DMS 273 (cell line): ENCODE measurements at regions not wholly inside any gene's neighbourhood (a gene's known extent, or its start where the extent isn't known, plus 50 kb on each side); places are given as distances from the start of the nearest gene placed in this dataset.
"Not testable (repeated sequence)": the region's sequence is repeated elsewhere in the genome, so short reads cannot be mapped to it uniquely, and the experiment has no call there.

ENCODE experiments used
- DNase-seq: peaks from one replicate; lab custom pipeline; 2025; ENCODE audit not compliant: unreplicated experiment; lab: John Stamatoyannopoulos, UW

DNA sequence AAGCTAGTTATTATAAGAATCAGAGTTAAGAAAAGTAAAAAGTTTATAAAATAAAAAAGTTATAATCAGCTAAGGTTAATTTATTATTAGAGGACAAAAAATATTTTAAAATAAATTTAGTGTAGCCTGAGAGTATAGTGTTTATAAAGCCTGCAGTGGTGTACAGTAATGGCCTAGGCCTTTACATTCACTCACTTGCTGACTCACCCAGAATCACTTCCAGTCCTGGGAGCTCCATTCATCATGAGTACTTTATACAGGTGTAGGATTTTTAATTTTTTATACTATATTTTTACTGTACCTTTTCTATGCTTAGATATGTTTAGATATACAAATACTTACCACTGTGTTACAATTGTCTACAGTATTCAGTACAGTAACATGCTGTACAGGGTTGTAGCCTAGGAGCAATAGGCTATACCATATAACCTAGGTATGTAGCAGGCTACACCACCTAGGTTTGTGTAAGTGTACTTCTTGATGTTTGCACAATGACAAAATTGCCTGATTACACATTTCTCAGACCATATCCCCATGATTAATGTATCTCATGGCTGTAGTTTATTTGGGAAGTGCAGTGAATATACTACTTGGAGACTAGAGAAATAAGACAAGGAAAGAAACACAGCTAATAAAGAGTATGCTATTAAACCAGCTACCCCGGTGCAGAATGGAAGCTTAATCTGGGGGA lies 101.9 kb upstream of the GALNT15 start:
- no peak for DNase-seq

DNA sequence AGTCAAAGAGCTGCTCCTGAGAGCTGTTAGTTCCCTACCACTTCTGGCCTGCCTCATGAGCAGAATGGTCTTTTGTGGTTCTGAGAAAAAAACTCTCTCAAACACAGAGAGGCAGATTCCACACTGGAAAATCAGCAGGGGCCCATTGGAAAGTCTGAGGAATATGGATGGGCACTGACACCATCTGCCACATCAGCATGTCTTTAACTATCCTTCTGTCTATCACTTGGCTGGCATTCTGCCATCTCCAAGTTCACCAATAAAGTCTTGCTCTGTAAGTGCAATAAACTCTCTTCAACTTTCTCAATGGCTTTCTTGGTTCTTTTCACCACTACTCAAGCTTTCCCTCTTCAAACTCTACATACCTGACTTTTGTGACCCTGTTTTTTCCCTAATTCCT lies 101.3 kb upstream of the GALNT15 start:
- peak; percentile 79 for DNase-seq

DNA sequence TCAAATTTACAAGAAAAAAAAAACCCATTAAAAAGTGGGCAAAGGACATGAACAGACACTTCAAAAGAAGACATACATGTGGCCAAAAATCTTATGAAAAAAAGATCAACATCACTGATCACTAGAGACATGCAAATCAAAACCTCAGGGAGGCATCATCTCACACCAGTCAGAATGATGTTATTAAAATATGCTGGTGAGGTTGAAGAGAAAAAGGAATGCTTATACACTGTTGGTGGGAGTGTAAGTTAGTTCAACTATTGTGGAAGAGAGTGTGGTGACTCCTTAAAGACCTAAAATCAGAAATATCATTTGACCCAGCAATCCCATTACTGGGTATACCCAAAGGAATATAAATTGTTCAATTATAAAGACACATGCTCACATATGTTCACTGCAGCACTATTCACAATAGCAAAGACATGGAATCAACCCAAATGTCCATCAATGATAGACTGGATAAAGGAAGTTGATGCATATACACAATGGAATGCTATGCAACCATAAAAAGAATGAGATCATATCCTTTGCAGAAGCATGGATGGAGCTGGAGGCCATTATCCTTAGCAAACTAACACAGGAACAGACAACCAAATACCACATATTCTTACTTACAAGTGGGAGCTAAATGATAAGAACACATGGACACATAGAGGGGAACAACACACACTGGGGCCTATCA lies 100.3 kb upstream of the GALNT15 start:
- DNase-seq, result not testable (repeated sequence)

DNA sequence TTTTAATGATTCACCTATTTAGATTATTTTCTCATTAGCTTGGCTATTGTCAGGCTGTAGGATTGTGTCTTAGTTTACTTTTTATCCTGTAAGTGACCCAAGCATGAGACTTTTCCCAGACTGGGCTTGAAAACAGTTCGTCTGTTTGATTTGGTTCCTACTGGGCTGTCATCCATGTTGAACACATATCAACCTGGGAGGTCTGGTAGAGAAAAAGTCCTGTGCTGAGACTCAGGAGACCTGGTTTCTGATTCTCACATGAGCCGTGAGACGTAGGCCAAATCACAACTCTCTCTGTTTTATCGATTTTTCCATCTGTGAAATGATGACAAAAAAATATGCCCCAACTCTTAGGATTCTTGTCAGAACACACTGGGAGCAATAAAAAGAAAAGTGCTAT lies 98.8 kb upstream of the GALNT15 start:
- DNase-seq, result no peak

DNA sequence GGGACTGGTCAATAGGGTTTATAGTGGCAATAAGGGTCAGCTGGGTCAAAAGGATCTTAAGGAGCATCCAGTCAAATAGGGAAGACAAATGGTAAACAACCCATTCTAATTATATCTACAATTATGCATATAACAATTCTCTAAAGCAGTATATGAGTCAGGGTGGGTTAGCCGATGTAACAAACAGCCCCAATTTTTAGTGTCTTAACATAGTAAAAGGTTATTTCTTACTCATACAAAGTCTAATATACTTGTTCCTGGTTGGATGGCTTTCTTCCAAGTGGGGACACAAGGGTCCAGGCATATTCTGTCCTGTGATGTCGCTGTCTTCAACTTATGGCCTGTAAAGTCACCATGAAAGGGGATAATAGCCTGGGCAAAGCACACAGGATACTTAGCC lies 97.9 kb upstream of the GALNT15 start:
- DNase-seq, result no peak

DNA sequence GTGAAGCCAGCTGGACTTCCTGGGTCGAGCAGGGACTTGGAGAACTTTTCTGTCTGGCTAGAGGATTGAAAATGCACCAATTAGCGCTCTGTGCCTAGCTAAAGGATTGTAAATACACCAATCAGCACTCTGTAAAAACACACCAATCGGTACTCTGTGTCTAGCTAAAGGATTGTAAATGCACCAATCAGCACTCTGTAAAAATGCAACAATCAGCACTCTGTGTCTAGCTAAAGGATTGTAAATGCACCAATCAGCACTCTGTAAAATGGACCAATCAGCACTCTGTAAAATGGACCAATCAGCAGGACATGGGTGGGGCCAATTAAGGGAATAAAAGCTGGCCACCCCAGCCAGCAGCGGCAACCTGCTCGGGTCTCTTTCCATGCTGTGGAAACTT lies 97.3 kb upstream of the GALNT15 start:
- not testable (repeated sequence) for DNase-seq

DNA sequence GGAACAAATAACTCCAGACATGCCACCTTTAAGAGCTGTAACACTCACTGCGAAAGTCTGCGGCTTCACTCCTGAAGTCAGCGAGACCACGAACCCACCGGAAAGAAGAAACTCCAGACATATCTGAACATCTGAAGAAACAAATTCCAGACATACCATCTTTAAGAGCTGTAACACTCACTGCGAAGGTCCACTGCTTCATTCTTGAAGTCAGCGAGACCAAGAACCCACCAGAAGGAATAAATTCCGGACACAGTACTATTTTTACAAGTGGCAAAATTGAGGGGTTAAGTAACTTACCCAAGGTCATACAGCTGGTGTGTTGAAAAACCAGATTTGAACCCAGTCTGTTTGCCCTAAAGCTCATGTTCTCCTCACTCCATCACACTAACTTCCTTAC lies 96.8 kb upstream of the GALNT15 start:
- not testable (repeated sequence) for DNase-seq

DNA sequence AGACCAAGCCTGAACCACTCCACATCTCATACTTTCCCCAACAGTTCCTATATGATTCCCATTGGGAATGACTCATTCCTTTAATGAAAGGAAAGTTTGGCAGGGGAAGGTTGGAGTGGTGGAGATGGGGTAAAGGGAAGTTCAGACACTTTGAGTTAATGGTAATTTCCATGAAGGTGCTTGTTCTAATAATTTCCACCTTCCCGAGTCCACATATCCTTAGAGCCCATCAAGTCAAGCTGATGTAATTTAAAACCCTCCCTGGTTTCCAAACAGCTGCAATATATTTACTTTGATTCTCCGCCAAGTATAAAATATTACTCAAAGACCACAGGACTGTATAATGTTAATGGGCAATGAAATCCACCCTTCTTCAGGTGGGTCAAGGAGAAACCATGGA lies 95.0 kb upstream of the GALNT15 start:
- DNase-seq, result peak; percentile 50

DNA sequence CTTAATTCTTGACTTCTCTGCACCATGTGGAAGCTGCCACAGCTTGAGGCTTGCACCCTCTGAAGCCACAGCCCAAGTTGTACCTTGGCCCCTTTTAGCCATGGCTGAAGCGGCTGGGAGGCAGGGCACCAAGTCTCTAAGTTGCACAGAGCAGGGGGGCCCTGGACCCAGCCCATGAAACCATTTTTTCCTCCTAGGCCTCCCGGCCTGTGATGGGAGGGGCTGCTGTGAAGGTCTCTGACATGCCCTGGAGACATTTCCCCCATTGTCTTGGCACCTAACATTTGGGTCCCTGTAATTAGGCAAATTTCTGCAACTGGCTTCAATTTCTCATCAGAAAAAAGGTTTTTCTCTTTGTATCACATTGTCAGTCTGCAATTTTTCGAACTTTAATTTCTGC lies 92.8 kb upstream of the GALNT15 start:
- no peak for DNase-seq

DNA sequence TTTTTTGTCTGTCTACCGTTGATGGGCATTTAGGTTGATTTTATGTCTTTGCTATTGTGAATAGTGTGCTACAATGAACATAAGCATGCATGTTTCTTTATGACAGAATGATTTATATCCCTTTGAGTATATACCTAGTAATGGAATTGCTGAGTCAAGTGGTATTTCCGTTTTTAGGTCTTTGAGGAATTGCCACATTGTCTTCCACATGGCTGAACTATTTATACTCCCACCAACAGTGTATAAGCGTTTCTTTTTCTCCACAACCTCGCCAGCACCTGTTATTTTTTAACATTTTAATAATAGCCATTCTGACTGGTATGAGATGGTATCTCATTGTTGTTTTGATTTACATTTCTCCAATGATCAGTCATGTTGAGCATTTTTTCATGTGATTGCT lies 89.6 kb upstream of the GALNT15 start:
- no peak for DNase-seq

DNA sequence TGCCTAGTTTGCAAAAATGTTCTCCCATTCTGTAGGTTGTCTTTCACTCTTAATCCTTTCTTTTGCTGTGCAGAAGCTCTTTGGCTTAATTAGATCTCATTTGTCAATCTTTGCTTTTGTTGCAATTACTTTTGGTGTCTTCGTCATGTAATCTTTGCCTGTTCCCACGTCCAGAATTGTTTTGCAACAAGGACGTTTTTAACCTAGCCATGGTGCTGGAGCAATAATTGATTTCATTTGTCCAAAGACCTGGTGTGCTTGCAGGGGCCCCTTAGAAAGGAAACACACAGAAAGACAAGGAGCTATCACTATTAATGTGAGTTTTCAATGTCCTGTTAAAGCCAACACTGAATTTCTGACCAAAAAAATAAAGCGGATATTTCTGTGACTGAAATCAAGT lies 89.1 kb upstream of the GALNT15 start:
- no peak for DNase-seq

DNA sequence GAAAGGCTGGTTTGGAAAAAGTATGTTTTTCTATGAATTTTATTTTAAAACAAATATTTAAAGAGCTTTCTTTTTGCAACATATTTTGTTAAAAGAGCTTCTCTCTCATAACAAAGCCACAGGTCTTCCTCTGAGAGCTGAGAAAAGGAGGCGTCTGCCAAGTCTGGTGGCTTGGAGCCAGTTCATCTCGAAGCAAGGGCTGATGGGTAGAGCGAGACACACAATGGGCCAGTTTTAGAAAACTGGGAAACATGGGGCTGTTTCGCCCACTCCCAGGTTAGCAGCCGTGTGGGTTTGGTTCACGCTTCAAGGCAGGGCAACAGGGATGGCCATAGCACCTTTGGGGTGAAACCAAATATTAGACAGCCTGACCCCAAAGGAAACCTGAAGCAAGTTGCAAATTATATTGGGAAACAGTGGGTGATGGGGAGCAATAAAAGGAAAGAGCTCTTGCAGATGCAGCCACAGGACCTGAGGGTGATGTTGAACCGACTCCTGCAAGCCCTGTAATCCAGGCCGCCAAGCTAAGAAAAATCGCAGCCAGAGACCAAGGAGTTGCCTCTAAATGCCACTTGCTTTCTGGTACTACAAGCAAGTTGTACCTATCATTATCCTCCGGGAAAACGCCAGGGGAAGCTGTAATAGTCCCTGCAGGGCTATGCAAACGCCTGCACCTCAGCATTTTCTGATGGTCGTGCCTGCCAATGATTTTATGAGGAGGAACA lies 88.4 kb upstream of the GALNT15 start:
- no peak for DNase-seq

DNA sequence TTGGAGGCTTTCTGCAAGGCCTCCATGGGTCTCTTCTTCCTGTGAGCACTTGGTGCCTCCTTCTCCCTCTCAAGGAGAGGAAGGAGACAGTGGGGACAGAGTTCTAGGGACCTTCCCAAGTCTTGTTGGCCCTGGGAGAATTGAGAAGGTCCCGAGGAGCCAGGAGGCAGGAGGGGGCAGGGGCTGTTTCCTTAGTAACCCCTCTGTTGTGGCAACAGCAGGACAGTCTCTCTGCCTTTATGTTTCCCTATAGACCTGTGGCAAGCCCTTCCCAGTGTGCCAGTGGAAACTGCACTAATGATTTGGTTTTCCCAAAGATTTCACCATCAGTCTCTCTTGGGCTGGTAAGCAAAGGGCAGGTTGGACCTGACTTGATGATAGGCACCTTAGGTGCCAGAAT lies 87.8 kb upstream of the GALNT15 start:
- no peak for DNase-seq

DNA sequence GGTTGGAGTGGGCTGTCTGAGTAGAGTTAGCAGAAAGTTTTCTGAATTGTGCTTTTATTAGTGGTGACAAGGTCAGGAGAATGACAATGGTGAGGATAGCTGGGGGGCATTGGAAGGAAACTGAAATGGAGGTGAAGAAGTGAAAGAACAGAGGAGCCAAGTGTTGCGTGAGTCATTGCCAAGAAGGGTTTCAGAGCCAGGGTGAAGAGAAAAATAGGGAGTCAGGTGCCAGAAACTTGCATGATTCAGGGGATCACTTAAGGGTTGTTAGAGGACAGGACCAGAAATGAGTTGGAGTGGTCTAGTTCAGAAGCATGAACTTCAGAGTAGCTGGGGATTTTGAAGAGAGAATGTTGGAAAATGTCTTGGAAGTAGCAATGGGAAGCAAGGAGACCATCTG lies 86.0 kb upstream of the GALNT15 start:
- DNase-seq, result no peak

DNA sequence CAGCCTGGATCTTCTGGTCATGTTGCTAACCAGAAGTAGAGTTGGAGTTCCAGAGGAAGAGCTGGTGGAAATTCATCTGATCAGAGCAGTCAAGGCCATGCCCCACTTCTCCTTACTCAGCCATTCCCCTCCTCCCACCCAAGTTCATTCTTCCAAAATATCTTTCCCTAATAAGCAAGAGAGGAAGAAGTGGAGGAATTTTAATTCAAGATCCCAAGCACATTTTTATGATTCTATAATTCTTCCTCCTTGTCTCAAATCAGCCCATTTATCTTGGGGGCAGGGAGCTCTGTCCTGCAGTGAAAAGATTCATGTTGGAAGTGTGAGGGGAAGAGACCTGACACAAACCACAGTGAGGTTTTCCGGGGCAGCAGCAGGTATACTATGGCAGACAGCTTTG lies 85.0 kb upstream of the GALNT15 start:
- DNase-seq, result no peak

DNA sequence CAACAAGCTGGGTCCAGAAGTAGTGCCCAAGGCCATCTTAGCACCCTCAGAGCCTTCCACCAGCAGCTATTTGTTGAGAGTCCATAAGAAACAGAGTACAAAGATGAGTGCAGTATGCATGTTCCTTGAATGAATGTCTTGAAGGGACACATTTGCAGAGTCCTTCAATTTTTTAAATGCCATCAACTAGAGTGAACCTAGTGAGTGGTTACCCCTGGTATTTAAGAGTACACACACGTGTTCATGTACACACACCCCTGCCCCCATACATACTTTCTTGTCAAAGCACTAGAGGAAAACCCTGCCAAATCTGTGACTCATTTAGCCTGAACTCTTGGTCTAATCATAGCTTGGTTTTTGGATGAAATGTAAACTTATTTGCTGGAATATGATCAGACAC lies 84.5 kb upstream of the GALNT15 start:
- DNase-seq, result no peak

DNA sequence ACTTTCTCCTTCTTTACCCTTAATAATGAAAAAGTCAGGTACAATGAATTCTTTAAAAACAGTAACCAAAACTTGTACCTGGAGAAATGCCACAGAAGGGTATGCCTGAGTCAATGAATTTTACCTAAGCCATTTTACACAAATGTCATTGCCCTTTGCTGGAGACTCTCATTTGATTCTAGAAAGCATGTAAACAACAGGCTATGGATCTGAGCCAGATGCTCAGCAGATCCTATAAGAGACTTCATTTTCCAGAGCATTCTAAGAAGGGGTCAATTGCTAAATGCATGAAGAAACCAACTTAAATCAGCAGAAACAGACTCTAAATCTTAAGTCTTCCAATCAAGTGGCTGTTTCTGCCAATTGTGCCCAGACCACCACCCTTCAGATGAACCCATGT lies 83.8 kb upstream of the GALNT15 start:
- no peak for DNase-seq

DNA sequence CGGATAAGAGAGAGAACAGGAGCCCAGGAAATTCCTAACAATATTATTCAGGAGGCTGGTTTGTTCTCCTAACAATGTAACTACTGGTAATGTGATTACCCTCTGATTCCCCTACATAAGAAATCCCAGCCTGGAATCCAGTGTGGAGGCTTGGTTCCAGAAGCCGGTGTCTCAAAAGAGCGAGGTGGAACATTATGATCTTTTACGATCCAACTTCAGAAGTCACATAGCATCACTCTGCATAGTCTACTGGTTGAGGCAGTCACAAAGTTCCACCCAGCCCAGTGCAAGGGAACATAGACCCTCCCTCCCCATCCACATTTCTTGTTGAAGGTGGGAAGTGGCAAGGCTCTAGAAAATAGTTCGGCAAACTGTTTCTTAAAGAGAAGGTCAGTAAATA lies 81.6 kb upstream of the GALNT15 start:
- DNase-seq, result no peak

DNA sequence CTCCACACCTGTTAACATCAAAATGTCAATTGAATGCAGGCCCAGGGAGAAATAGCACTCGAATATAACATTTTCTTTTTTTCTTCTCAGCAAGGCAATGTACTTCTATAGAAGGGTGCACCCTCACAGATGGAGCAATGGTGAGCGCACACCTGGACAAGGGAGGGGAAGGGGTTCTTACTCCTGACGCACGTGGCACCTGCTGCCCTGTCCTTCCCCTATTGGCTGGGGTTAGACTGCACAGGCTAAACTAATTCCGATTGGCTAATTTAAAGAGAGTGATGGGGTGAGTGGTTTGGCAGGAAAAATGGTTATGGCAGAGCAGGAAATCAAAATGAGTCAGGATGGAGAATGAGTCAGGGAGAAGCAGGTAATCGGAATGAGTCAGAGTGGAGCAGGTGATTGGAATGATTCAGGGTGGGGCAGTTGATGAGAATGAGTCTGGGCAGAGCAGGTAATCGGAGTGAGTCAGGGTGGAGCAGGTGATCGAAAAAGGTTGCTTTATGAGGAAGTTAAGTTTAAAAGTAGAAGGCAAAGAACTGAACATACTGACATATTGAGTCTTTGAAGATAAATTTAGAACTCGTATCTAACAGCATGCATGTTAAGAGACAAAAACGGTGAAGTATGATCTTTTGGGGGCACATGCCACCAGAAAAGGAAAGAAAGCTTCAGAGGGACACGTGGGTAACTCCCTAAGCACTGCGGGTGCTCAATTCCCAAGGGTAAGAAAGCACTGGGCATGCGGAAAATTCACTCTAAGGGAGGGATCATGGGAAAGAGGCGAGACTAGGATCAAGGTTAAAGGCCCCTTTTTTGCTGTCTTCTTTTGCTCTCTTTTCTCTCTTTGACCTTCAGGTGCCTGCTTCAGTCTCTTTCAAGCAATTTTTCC lies 72.9 kb upstream of the GALNT15 start:
- no peak for DNase-seq

DNA sequence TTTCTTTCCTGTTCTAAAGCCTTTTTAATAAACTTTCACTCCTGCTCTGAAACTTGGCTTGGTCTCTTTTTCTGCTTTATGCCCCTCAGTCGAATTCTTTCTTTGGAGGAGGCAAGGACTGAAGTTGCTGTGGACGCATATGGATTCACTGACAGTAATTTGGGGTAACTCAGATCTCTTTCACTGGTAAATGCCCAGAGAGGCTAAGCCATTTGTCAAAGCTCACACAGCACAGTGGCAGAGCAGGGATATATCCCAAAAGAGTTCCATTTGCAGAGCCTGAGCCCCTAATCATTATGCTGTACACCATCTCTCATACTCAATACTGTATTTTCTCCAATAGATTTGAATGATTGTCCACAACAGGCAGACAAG lies 72.3 kb upstream of the GALNT15 start:
- DNase-seq, result no peak

DNA sequence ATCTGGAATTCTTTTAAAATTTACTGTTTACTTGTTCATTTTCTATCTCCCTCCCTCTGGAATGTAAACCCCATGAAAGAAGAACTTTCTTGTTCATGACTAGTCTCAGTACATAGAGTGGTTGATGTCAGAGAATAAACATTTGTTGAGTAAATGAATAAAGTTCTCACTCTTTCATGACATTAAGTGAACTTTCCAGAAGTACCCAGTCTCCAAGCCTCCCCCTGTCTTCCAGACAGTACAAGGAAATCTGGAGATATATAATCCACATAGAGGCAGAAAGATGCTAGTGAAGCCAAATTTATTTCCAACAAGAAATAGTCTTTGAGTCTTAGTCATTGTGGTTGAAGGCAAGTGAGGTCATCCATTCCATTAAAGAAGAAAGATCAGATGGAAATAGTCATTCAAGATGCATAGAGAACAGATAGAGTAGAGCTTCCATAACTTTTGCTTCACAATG lies 71.5 kb upstream of the GALNT15 start:
- no peak for DNase-seq
